Epidermal melanocyte (primary cell): ENCODE measurements at regions not wholly inside any gene's neighbourhood (a gene's known extent, or its start where the extent isn't known, plus 50 kb on each side); places are given as distances from the start of the nearest gene placed in this dataset.
"Not testable (repeated sequence)": the region's sequence is repeated elsewhere in the genome, so short reads cannot be mapped to it uniquely, and the experiment has no call there.

Source experiments
- DNase-seq: peaks from one replicate; pipeline ENCODE4 v3.0.0; 2011; ENCODE audit warnings: low spot score; ENCODE audit not compliant: insufficient read length

DNA sequence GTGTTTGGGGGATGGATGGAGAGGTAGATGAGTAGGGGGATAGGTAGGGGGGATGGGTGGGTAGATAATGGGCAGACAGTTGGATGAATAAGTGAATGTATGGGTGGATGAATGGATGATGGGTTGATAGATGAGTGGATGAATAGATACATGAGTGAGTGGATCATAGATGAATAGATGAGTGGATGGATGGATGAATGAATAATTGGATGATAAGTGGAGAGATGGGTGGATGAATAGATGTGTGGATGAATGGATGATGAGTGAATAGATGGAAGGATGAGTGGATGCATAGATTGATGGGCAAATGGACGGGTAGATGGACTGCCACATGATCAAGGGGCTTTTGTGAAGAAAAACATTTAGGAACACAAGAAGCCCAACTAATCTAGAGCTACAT, 133.3 kb upstream of the F3 start:
- DNase-seq: no peak

DNA sequence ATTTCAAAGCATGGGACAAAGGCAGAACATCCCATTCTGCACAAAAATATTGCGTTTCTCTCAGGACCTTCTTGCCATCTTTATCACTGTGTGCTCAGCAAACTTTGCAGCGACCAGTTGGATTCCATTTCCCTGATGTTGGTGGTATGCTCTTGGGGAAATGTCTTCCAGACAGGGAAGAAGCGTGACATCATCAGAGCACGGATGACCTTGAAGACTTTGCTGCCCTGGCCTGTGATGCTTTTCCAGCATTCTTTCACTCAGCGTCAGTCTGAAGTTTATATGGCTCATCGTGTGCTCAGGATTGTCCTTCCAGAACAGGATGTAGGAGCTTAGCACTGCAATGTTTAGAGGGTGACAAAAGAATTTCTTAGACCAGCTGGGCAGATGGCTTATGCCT, 131.4 kb upstream of the F3 start:
- DNase-seq: no peak

DNA sequence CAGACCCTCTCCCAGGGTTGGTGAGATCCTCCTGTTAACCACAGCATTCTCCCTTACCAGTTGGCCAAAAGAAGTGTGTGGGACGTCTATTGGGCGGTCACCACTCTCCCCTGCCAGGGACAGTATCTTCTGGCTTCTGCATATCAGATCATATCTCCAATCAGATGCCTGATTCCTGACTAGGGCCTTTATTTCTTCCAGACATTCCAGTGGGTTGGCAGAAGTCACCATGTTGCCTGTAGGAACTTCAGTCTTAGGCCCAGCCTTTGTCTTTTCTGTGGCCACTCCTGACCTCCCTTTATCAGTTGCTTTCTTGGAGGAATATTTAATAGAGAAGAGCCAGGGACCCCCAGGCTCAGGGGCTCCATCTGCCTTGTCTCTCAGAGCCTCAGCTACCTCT, 130.4 kb upstream of the F3 start:
- DNase-seq: no peak

DNA sequence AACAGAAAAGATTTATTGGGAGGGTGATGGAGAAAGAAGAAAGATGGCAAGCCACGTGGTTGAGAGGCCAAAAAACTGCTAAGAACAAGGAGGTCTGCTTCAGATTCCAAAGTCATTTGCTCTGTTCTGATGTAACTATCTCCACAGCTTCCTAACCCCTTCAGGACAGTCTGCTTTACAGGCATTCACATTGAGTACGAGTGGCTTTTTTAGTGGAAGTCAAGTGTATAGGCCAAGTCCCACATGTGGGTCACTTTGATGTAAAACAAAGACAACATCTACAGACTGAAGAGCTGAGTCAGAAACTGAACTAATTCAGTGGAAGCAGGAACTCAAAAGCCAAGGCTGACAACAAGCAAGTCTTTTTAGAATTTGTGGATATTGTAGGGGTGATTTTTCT, 128.7 kb upstream of the F3 start:
- DNase-seq: no peak

DNA sequence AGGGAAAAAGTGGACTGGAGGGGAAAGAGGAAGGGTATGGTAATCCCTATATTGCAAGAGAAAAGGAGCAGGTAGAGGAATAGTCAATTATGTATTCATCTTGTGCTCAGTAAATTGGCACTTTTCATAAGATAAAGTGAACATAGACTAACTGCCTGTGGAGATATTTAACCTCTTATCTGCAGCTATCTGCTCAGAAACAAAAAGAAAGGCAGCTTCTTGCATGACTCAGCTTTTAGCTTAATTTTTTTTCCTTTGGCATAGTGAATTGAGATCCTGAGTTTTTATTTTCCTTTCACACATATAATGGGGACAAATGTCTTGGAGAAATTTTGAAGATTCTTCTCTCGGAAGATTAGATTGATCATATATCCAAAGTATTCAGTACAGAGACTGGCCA, 127.6 kb upstream of the F3 start:
- DNase-seq: no peak

DNA sequence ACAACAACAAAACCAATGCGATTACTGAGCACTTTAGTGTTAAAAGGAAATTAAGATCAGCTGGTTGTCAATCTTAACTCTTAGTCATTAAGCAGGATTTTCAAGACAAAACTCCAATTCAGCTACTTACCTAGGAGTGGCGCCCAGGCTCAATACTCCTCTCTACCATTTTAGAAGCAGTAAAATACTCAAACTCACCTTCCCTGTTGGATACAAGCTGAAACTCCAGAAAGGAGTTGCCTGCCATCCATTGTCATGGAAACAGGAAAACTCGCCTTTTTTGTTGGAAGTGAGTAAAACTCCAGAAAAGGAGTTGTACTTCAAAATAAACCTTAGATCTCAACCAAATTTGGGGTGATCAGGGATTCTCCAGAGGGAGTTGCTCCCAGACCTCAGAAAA, 127.0 kb upstream of the F3 start:
- DNase-seq: no peak

DNA sequence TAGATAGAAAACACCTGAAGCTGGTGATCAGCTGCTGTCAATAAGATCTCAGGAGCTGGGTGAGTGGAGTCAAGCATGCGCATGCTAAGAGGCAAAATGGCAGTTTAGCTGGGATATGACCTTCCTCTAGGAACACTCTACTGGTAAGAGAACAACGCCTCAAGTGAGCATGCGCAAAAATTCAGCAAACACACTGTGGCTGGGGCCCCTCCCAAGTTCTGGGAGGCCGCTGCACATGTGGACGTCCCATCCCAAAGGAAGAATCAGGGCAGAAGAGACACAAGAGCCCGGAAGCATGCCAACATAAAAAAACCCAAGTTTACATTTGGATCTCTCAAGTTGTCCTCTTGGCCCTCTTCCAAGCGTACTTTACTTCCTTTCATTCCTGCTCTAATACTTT, 126.3 kb upstream of the F3 start:
- no peak for DNase-seq

DNA sequence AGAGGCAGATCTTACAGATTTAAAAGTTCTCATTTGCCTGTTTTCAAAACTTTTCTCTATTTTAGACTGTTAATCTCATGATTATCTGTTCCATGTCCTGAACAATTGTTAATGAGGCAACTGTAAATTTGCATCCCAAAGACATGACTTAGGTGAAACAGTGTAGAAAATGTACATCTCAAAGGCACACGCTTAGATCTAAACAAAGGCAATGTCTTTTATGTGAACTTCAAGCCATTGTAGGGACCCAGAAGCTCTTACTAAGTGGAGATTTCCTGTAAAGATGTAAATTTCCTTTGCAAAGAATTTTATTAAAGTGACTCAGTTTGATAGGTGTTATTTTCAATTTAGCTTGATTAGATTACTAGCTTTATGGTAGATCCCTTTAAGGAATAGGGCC, 125.2 kb upstream of the F3 start:
- DNase-seq: no peak

DNA sequence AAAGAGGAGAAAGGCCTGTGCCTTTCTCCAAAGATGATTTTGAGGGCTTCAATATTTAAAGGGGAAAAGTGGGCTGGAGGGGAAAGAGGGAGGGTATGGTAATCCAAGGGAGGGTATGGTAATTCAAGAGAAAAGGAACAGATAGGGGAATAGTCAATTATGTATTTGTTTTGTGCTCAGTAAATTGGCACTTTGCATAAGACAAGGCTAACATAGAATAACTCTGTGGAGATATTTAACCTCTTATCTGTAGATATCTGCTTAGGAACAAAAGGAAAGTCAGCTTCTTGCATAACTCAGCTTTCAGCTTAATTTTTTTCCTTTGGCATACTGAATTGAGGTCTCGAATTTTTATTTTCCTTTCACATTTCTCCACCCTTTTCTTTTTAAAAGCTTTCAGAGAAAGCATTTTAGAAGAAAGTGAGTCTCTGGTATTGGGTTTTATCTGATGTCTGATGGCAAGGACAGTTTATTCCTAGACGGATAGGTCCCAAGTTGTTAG, 119.9 kb upstream of the F3 start:
- DNase-seq: no peak

DNA sequence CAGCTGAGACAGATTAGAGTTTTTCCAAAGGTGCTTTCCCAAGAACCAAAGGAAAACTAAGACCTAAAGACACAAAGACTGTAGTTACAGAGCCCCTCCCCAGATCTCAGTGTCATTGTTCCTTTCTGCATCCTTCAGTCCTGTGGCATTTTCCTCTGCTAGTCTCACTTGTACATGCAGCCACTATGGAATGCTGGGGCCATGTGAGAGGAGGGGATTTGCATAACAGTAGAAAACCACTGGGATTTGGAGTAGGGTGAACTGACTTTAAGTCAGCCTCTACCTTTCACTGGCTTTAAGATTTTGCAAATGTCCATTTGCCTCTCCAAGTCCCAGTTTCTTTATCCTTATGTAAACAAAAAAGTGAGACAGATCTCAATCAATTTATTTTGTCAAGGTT, 119.4 kb upstream of the F3 start:
- DNase-seq: no peak

DNA sequence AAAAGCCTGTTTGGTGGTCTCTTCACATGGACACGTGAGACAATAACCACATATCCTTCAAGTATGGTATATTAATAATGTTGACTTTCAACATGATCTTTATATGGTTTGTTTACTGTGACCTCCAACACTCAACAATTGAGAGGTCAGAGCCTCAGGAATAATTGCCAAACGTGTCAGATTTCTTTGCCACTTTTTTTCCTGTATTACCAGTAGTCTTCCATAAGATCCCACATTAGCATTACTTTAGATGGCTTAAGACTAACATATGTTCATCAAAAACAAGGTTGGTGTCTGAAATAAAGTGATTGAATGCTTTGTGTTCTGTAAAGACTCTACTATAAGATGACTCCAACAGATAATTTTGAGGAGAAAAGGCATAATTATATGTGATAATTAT, 118.7 kb upstream of the F3 start:
- DNase-seq: no peak

DNA sequence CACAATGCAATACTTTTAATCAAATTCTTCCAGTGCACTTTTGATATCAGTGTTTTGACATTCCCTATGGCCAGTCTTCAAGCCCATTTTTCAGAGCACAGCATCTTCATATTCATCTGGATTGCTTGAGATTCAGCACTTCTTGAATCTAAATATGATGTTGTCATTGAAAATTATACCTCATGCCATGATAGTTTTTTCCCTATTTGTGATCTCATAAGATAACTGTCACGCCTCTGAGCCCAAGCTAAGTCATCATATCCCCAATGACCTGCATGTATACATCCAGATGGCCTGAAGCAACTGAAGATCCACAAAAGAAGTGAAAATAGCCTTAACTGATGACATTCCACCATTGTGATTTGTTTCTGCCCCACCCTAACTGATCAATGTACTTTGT, 117.6 kb upstream of the F3 start:
- DNase-seq: not testable (repeated sequence)

DNA sequence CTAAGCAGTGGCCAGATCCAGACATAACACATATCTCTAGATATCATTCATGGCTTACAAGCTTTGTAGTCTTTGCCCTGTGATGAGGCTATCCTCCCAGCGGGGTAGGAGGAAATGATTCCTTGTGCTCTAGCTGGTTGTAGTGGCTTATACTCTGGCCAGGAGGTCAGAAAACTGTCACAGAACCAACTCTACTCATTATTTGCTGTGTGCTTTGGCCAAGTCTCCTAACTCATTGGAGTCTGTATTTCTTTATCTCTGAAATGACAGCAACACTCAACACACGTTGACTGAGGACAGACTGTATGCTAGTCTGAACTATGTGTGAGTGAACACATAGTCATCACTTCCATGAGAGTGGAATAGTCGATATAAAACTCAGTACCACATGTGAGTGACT, 116.7 kb upstream of the F3 start:
- no peak for DNase-seq

DNA sequence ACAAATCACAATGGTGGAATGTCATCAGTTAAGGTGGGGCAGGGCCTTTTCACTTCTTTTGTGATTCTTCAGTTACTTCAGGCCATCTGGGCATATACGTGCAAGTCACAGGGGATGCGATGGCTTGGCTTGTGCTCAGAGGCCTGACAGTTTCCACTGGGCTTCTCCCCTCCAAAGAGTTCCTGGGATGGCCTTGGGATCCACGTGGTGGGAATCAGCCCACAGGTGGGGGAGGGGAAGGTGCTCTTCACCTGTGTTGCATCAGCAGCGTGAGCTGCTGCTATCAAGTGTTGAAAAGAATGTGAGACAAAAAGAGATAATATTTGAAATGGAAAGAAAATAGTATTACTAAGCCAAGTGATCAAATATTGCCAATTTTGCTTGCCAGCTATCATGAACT, 116.2 kb upstream of the F3 start:
- DNase-seq: not testable (repeated sequence)

DNA sequence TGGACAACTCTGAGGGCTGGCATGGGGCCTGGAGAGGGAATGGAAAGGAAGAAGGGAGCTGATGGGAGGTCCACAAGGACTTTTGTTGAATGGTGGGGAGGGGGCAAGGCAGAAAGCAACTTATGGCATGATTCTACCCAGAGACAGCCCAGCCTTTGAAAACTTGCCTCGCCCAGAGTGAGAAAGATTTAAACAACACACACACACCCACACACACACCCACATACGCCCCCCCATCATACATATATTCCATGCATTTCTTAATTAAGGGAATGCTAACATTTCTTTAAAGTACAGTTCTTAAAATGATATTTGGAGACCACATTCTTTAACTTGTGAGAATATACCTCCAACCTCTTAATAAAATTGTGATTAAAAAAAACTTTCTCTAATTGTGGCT, 115.4 kb upstream of the F3 start:
- DNase-seq: no peak

DNA sequence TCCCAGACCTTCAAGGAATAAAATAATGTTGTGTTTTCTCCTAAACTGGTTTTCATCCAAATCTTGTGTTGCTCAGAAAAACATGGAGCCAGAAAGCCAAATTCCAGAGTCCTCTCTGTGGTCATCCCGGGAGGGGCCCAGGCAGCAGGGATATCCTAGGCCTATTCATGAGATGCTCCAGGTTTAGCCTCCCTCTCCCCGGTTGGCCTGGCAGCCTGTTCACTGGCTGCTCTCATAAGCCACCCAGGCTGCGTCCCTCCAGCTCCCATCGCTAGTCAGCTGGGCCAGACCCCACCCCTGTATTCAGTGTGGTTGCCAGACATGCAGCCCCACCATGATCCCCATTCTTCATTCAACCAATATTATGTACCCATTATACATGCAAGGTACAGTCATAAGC, 113.4 kb upstream of the F3 start:
- no peak for DNase-seq

DNA sequence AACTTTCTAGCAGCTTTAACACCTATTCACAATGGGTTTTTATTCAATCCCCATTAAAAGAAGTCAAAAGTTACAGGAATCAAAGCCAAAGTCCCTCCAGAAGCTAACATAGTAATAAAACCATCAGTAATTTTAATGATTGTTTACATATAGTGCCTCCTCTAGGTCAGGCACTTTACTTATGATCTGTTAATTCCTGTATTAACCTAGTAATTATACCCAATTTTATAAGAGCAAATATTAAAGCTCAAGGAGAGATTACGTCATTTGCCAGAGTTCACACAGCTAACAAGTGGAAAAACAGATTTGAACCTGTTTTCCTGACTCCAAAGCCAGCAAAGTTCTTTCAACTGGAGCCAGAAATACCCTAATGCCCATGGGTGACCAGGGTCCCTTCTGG, 112.9 kb upstream of the F3 start:
- no peak for DNase-seq

DNA sequence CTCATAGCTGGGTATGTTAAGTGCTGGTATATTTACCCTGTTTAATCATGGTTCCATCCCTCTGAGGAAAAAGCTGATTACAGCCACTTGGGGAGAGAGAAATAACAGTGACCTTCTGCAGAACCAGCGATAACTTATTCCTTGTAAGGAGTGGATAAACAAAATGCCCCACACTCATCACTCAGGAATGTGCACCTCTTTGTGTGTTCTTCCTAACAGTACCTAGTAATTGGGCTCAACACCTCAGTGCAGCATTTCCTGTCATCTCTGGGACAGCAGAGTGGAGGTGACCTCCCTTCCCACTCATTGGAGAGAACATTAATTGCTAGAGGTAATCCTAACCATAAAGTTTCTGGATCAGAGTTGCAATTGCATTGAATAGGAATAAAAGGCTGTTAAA, 112.5 kb upstream of the F3 start:
- no peak for DNase-seq

DNA sequence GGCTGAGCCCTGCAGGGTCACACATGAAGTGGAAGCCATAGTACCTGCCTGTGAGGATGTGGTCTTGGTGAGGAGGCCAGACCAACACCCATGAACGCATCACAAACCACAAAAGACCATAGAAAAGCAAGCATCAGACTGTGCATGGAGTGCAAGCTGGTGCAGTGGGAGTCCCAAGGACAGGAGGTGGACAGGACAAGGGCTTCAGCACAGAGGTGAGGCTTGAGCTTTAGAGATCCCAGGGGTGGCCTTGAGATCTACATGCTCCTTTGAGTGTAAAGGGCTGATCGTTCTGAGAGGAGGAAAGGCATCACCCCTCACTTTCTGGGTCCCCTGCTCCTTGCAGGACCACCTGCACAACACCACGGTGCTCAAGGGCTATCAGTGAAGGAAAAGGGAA, 111.9 kb upstream of the F3 start:
- no peak for DNase-seq

DNA sequence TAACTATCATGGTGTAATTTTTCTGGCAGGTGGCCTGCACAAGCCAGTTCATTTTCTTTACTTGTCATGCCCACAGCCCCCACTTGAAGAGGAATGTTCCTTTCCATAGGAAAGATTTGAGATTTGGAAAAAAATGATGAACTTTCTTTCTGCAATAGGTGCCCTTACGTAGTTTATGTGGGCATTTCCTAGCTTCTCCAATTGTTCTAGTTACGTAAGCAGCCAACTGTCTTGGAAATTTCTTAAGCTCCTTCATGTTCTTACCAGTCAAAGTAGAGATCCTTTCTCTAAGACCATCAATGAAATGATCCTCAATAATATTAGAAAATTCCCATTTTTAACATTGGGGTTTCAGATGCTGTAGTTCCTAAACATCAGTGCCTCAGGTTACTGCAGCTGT, 109.5 kb upstream of the F3 start:
- DNase-seq: no peak

DNA sequence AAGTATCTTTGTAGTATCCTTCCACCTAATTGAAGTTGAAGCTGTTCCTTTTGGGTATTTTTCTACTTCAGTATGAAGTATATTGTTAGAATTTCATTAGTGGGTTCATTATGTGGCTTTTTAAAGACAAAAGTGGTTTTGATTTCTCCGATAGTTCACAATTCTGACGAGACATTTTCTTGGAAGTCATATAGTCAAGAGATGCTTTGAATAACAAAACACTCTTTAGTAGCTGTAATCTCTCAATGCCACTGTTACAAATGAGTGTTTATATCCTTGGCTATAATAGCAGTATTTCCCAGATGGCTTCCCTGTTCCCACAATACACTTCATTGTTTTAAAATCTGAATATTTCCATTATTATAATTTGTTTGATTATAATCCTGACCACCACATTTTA, 108.7 kb upstream of the F3 start:
- no peak for DNase-seq

DNA sequence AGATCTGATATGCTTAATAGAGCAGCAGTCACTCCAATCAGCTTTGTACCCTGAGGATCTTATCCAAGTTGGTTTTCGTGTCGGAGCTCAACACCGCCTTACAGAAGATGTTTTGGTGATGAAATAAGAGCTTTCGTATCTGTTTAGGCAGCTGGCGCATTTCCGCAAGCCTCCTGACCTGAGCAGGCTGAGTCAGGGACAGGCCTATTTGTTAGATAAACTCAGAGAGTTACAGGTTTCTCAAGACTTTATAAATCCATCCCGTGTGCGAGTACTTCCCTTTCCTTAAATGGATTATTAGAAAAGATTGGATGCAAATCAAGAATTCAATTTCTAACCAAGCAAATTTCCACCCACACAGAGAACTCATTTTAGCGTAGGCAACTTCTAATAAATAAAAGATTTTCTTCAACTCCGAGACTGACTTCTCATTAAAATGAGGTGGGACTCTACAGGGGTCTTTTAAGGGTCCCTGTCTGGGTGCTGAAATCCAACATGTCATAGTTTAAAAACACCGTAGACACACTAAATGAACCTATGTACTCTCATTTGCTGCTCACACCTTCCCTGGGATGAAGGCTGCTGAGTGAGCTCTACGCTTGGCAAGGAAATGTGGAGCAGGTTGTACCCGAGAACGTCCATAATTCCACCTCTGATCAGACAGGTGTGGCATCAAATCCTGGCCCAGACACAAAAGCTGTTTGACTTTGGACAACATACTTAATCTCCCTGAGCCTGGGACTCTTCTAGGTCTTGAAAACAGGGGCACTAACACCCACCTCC, 106.9 kb upstream of the F3 start:
- peak; percentile 28 for DNase-seq

DNA sequence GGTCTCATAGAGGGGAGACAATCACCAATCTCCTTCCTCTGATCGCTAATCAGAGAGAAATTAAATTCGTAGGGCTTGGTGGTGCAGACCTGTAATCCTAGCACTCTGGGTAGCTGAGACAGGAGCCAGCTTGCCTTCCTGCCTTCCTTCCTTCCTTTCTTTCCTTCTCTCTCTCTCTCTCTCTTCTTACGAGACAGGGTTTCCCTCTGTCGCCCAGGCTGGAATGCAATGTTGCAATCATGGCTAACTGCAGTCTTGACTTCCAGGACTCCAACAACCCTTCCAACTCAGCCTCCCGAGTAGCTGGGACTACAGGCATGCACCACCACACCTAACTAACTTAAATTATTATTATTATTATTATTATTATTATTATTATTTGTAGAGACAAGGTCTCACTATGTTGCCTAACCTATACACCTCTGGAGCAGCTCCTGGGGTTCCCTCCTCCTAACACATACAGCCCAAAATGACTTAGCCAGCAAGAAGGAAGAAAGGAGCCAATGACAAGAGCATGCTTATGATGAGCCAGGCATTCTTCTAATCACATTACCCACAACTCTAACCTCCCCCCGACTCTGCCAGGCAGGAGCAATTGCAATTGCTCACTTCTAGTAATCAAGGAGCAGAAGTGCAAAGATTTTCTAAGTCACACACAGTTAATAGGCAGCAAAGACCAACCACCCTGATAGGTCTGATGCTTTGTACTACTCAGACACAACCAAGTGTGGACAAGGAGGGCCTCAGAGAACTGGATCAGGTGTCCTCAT, 105.4 kb upstream of the F3 start:
- DNase-seq: no peak
